GM21529 (cell line): ENCODE measurements at regions not wholly inside any gene's neighbourhood (a gene's known extent, or its start where the extent isn't known, plus 50 kb on each side); places are given as distances from the start of the nearest gene placed in this dataset.

ENCODE experiments used
- ATAC-seq: cut with Tn5 transposase; IDR thresholded peaks from one replicate; pipeline ENCODE4 v1.9.1; 2021; ENCODE audit not compliant: unreplicated experiment

- ATAC-seq = no peak
Measured at GRCh38 chr10:128604025-128604424, 477.8 kb upstream of the MKI67 start.

- ATAC-seq = no peak
Measured at GRCh38 chr10:128605180-128605579, 479.0 kb upstream of the MKI67 start.

- no peak for ATAC-seq
Measured at GRCh38 chr10:128606055-128606454, 479.8 kb upstream of the MKI67 start.

GRCh38 chr10:128608791-128609190 lies 482.6 kb upstream of the MKI67 start:
- ATAC-seq = no peak

GRCh38 chr10:128609460-128609859 lies 483.2 kb upstream of the MKI67 start:
- no peak for ATAC-seq

GRCh38 chr10:128610113-128610512 lies 483.9 kb upstream of the MKI67 start:
- no peak for ATAC-seq

- no peak for ATAC-seq
Measured at GRCh38 chr10:128612195-128612594, 486.0 kb upstream of the MKI67 start.

- no peak for ATAC-seq
Measured at GRCh38 chr10:128612631-128613030, 486.4 kb upstream of the MKI67 start.

- no peak for ATAC-seq
Measured at GRCh38 chr10:128614016-128614605, 487.9 kb upstream of the MKI67 start.

- ATAC-seq = no peak
Measured at GRCh38 chr10:128614802-128615553, 488.8 kb upstream of the MKI67 start.

GRCh38 chr10:128617532-128617931 lies 491.3 kb upstream of the MKI67 start:
- ATAC-seq = no peak

GRCh38 chr10:128622706-128623105 lies 496.5 kb upstream of the MKI67 start:
- ATAC-seq = no peak

GRCh38 chr10:128623776-128624175 lies 497.6 kb upstream of the MKI67 start:
- ATAC-seq = no peak

GRCh38 chr10:128624656-128625530 lies 498.7 kb upstream of the MKI67 start:
- no peak for ATAC-seq

GRCh38 chr10:128625926-128626325 lies 499.7 kb upstream of the MKI67 start:
- ATAC-seq = no peak

- no peak for ATAC-seq
Measured at GRCh38 chr10:128626397-128627000, 500.3 kb upstream of the MKI67 start.

GRCh38 chr10:128627811-128628210 lies 501.6 kb upstream of the MKI67 start:
- no peak for ATAC-seq

- no peak for ATAC-seq
Measured at GRCh38 chr10:128628252-128628651, 502.0 kb upstream of the MKI67 start.

GRCh38 chr10:128629111-128630096 lies 503.2 kb upstream of the MKI67 start:
- ATAC-seq = no peak

- no peak for ATAC-seq
Measured at GRCh38 chr10:128630787-128631252, 504.6 kb upstream of the MKI67 start.
